ENCODE measurements at regions not wholly inside any gene's neighbourhood (a gene's known extent, or its start where the extent isn't known, plus 50 kb on each side); places are given as distances from the start of the nearest gene placed in this dataset.

- TF ChIP-seq PTBP1 (IDR thresholded peaks at IDR 0.05; ENCODE audit: low read depth, low read length) (no peak), RCOR1 (IDR thresholded peaks at IDR 0.05; ENCODE audit: borderline replicate concordance in 1 of 2, low read depth in 2 of 2, low read length in 2 of 2) (no peak), TEAD2 (tag; IDR thresholded peaks at IDR 0.05) (no peak), FOXO4 (CRISPR knock-in tag; IDR thresholded peaks at IDR 0.05) (no peak), TCF7 (IDR thresholded peaks at IDR 0.05; ENCODE audit: borderline replicate concordance) (no peak), ZNF431 (CRISPR knock-in tag; IDR thresholded peaks at IDR 0.05) (no peak), JUN (IDR thresholded peaks at IDR 0.05; ENCODE audit: borderline replicate concordance, low read depth, low read length) (no peak), JUN (CRISPR knock-in tag; IDR thresholded peaks at IDR 0.05; ENCODE audit: borderline replicate concordance) (no peak), DMBX1 (CRISPR knock-in tag; IDR thresholded peaks at IDR 0.05; ENCODE audit: borderline replicate concordance) (no peak), ID3 (CRISPR knock-in tag; IDR thresholded peaks at IDR 0.05) (no peak), ID3 (tag; IDR thresholded peaks at IDR 0.05) (no peak), MAZ (CRISPR knock-in tag; conservative IDR thresholded peaks at IDR 0.05 in 1 of 2, IDR thresholded peaks at IDR 0.05 in 1 of 2) (no peak), POLR2B (IDR thresholded peaks at IDR 0.05; ENCODE audit: low read depth, partially characterized antibody) (no peak), SNAPC5 (CRISPR knock-in tag; IDR thresholded peaks at IDR 0.05) (no peak), CREBBP (IDR thresholded peaks at IDR 0.05; ENCODE audit: low read depth, low read length) (no peak), KHSRP (IDR thresholded peaks at IDR 0.05) (no peak), NR2C2 (CRISPR knock-in tag; IDR thresholded peaks at IDR 0.05) (no peak), NR2C2 (tag; IDR thresholded peaks at IDR 0.05) (no peak), ZNF511 (CRISPR knock-in tag; IDR thresholded peaks at IDR 0.05) (no peak), ZZZ3 (IDR thresholded peaks at IDR 0.05) (no peak), U2AF2 (optimal IDR thresholded peaks at IDR 0.05; ENCODE audit: low read depth, low read length) (no peak), GATAD2B (IDR thresholded peaks at IDR 0.05; ENCODE audit: borderline replicate concordance) (no peak)
- ChIA-PET POLR2A (no interaction called here), CTCF (ENCODE audit: low intra/inter-chr PET ratio) (no interaction called here)
- ATAC-seq (no peak), FAIRE-seq (no peak), DNase-seq (ENCODE audit: extremely low read depth in 1 of 4, low spot score in 3 of 4) (no peak)
- WGBS (ENCODE audit: insufficient coverage, low coverage, missing lambda C conversion rate): 0% methylated on average over 3 of the region's 3 CpGs
- in situ Hi-C loops (cut with MboI) (no loop called here), intact Hi-C loops (cut with micrococcal nuclease) (no loop called here)
- Histone ChIP-seq H3K27ac (ENCODE audit: extremely low read depth, low read depth, low read length) (no peak overlapping the region), H3K79me2 (ENCODE audit: control insufficient read depth, insufficient read depth, low read length) (no peaks in the 10 kb centered on the region), H3K9ac (ENCODE audit: insufficient read depth in 1 of 2, low read depth in 2 of 2, low read length in 2 of 2) (no peak overlapping the region), H3K36me3 (ENCODE audit: control insufficient read depth, insufficient read depth, low read length) (no peaks in the 10 kb centered on the region), H4K20me1 (replicated peaks; ENCODE audit: control insufficient read depth, insufficient read depth, low read length) (no peaks in the 10 kb centered on the region), H3K27me3 (ENCODE audit: control insufficient read depth in 2 of 2, insufficient read depth in 2 of 2, low read length in 2 of 2) (no peaks in the 10 kb centered on the region), H3K4me1 (replicated peaks in 1 of 2; ENCODE audit: control insufficient read depth in 2 of 2, insufficient read depth in 2 of 2, low read length in 2 of 2) (no peaks in the 10 kb centered on the region), H3K9me1 (ENCODE audit: control insufficient read depth, insufficient read depth, low read length) (no peaks in the 10 kb centered on the region), H3K4me2 (ENCODE audit: insufficient read depth, low read length) (no peak overlapping the region), H2AFZ (ENCODE audit: low read depth, low read length) (no peak overlapping the region), H3K4me3 (no peak overlapping the region), H3K9me3 (replicated peaks; ENCODE audit: control insufficient read depth, insufficient read depth, low read depth, low read length) (no peaks in the 10 kb centered on the region)
- no TSS peak for BruUV-seq (replicated peaks)
Measured at GRCh38 chr10:120069700-120070099, 177.2 kb downstream of the SEC23IP start.
